Effector memory CD4-positive, alpha-beta T cell (primary cell): ENCODE measurements at regions not wholly inside any gene's neighbourhood (a gene's known extent, or its start where the extent isn't known, plus 50 kb on each side); places are given as distances from the start of the nearest gene placed in this dataset.
"Not testable (repeated sequence)": the region's sequence is repeated elsewhere in the genome, so short reads cannot be mapped to it uniquely, and the experiment has no call there.

Source experiments
- DNase-seq, 3 donors: peaks; one replicate each; pipeline ENCODE4 v3.0.0-alpha.2; 2020
- H3K27ac ChIP-seq: 2 replicates; pipeline ENCODE4 v1.7.0; 2013; ENCODE audit warnings: mild to moderate bottlenecking, low read length, moderate library complexity; ENCODE audit not compliant: insufficient read depth, poor library complexity, severe bottlenecking
- H3K27me3 ChIP-seq: replicated peaks from 2 replicates; pipeline ENCODE4 v1.7.0; 2013; ENCODE audit warnings: mild to moderate bottlenecking, low read length; ENCODE audit not compliant: insufficient read depth, control insufficient read depth, poor library complexity, severe bottlenecking
- H3K36me3 ChIP-seq: 2 replicates; pipeline ENCODE4 v1.7.0; 2013; ENCODE audit warnings: mild to moderate bottlenecking, low read length, moderate library complexity; ENCODE audit not compliant: control insufficient read depth, insufficient read depth
- H3K4me1 ChIP-seq: 2 replicates; pipeline ENCODE4 v1.7.0; 2013; ENCODE audit warnings: low read length, mild to moderate bottlenecking; ENCODE audit not compliant: control insufficient read depth, insufficient read depth, poor library complexity, severe bottlenecking
- H3K4me3 ChIP-seq: 2 replicates; pipeline ENCODE4 v1.7.0; 2013; ENCODE audit warnings: low read length, low read depth, mild to moderate bottlenecking; ENCODE audit not compliant: insufficient read depth, poor library complexity, severe bottlenecking
- H3K9me3 ChIP-seq: 2 replicates; pipeline ENCODE4 v1.7.0; 2013; ENCODE audit warnings: mild to moderate bottlenecking, low read length, moderate library complexity; ENCODE audit not compliant: control insufficient read depth

DNA sequence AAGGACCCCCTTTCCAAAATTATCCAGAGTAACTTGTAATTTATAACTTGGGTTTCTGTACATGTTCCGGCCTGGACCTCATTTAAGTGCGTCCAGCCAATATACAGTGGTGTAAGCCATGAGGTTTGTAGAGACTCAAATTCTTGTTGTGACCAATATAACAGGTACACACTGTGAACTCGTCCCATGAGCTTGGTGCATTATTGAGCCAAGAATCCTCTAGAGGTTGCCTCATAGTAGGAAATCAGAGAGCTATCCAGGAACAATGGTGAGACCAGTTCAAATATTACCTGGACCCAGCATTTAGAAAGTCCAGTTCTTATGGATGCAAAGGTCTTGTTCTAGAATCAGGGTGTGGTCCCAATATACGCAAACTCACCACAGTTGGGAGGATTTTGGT, 138.2 kb downstream of the NPIPB5 start:
- H3K4me1 ChIP-seq, result no peaks in the 10 kb centered on the region
- H3K36me3 ChIP-seq, result no peaks in the 10 kb centered on the region

DNA sequence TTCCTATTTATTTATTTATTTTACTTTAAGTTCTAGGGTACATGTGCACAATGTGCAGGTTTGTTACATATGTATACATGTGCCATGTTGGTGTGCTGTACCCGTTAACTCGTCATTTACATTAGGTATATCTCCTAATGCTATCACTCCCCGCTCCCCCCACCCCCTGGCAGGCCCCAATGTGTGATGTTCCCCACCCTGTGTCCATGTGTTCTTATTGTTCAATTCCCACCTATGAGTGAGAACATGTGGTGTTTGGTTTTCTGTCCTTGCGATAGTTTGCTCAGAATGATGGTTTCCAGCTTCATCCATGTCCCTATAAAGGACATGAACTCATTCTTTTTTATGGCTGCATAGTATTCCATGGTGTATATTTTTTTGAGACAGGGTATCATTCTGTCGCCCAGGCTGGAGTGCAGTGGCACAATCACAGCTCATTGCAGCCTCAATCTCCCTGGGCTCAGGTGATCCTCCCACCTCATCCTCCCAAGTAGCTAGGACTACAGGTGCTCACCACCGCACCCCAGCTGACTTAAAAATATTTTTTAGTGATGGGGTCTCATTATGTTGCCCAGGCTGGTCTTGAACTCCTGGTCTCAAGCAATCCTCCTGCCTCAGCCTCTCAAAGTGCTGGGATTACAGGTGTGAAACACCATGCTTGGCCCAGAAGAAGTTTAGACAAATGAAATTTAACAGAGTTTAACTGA, 140.6 kb downstream of the NPIPB5 start:
- H3K36me3 ChIP-seq, H3K27me3 ChIP-seq, DNase-seq, H3K9me3 ChIP-seq, H3K4me1 ChIP-seq, H3K27ac ChIP-seq, H3K4me3 ChIP-seq: not testable (repeated sequence)

More for the DNA sequence above, 138.2 kb downstream of the NPIPB5 start:
- no peak overlapping the region for H3K27ac ChIP-seq
- DNase-seq, result no peak
- no peaks in the 10 kb centered on the region for H3K9me3 ChIP-seq
- H3K4me3 ChIP-seq, result no peak overlapping the region
- H3K27me3 ChIP-seq, result peaks cover 4% of the 10 kb centered on the region

DNA sequence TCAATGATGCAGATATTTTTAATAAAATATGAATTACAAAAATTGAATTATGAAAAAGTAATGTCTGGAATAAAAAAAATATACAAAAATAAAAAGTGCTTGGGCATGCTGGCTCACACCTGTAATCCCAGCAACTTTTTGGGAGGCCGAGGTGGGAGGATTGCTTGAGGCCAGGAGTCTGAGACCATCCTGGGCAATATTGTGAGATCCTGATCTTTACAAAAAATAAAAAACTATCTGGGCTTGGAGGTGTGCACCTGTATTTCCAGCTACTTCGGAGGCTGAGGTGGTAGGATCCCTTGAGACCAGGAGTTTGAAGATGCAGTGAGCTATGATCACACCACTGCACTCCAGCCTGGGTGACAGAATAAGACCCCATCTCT, 141.8 kb downstream of the NPIPB5 start:
- no peak for DNase-seq
- H3K27me3 ChIP-seq, result no peaks in the 10 kb centered on the region
- H3K9me3 ChIP-seq, result no peaks in the 10 kb centered on the region
- no peaks in the 10 kb centered on the region for H3K4me1 ChIP-seq
- no peak overlapping the region for H3K4me3 ChIP-seq
- no peaks in the 10 kb centered on the region for H3K36me3 ChIP-seq
- no peak overlapping the region for H3K27ac ChIP-seq

DNA sequence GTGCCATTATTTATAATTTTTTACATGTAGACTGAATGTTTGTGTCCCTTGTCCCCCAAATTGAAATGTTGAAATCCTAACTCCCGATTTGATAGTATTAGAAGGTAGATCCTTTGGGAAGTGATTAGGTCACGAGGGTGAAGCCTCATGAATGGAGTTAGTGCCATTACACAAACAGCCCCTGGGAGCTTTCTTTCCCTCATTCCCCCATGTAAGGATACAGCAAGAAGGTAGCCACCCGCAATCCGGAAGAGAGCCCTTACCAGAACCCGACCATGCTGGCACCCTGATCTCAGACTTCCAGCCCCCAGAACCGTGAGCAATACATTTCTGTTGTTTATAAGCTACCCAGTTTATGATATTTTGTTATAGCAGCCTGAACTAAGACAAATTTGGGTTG, 143.2 kb downstream of the NPIPB5 start:
- no peaks in the 10 kb centered on the region for H3K4me1 ChIP-seq
- H3K36me3 ChIP-seq, result no peaks in the 10 kb centered on the region
- H3K9me3 ChIP-seq, result no peaks in the 10 kb centered on the region
- no peak overlapping the region for H3K27ac ChIP-seq
- H3K4me3 ChIP-seq, result no peak overlapping the region
- H3K27me3 ChIP-seq, result no peaks in the 10 kb centered on the region
- DNase-seq, result no peak

DNA sequence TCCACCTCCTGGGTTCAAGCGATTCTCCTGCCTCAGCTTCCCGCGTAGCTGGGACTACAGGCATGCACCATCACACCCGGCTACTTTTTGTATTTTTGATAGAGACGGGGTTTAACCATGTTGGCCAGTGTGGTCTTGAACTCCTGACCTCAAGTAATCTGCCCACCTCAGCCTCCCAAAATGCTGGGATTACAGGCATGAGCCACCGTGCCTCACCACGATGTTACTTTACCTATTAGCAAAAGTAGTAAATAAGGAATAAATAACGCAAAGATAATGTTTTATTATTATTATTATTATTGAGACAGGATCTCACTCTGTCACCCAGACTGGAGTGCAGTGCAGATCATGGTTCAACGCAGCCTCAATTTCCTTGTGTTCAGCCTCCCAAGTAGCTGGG, 145.9 kb downstream of the NPIPB5 start:
- H3K4me1 ChIP-seq, DNase-seq, H3K27ac ChIP-seq, H3K9me3 ChIP-seq, H3K36me3 ChIP-seq, H3K27me3 ChIP-seq, H3K4me3 ChIP-seq: not testable (repeated sequence)

DNA sequence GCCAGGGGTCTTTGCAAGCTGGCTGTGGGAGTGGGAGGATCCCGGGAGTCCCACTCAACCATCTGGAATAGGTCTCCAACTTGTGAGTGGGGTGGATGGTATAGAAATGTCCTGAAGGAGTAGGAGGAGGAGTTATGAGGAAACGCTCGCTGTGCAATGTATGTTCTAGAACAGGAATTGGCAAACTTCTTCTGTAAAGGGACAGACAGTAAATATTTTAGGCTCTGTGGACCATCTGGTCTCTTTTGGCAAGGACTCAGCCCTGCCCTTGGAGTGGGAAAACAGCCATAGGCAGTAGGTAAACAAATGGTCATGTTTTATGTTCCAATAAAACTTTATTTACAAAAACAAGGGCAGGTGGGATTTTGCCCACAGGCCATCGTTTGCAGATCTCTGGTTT, 149.2 kb downstream of the NPIPB5 start:
- no peaks in the 10 kb centered on the region for H3K4me1 ChIP-seq
- H3K36me3 ChIP-seq, result no peaks in the 10 kb centered on the region
- DNase-seq, result no peak
- no peak overlapping the region for H3K27ac ChIP-seq
- H3K9me3 ChIP-seq, result no peaks in the 10 kb centered on the region
- H3K4me3 ChIP-seq, result no peak overlapping the region
- H3K27me3 ChIP-seq, result no peaks in the 10 kb centered on the region

DNA sequence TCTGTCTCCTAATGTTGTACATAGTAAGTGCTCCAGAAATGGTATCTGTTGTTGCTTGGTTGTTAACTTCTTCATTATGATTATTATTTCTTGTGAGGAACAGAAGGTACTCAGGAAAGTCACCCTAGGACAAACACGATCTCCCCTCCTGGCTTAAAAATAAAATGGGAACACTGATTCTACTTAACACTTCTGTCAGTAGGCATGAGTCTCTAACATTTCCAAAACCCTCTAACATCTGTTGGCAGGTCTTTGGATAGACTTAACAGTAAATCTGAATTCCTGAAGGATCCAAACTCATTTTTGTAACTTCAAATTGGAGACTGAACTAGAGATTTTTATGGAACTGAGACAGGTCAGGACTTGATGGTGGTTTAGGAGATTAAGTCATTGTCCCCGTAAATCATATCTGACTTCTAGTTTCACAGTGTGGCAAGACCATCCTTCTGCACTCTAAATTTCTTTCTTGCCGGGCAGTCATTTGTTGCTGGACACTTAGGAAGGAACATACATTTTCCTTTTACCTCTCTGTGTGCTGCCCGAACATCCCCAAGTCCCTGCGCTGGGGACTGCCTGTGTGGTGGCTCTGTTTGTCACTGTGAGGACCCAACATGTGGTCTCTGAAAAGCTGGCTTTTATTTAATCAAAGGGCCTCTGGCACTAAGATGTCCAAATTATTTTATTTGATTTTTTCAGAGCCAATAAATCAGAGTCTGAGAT, 149.9 kb downstream of the NPIPB5 start:
- H3K36me3 ChIP-seq, result no peaks in the 10 kb centered on the region
- no peaks in the 10 kb centered on the region for H3K4me1 ChIP-seq
- no peak overlapping the region for H3K27ac ChIP-seq
- peaks cover 3% of the 10 kb centered on the region for H3K27me3 ChIP-seq
- H3K4me3 ChIP-seq, result no peak overlapping the region
- no peak for DNase-seq
- H3K9me3 ChIP-seq, result no peaks in the 10 kb centered on the region

DNA sequence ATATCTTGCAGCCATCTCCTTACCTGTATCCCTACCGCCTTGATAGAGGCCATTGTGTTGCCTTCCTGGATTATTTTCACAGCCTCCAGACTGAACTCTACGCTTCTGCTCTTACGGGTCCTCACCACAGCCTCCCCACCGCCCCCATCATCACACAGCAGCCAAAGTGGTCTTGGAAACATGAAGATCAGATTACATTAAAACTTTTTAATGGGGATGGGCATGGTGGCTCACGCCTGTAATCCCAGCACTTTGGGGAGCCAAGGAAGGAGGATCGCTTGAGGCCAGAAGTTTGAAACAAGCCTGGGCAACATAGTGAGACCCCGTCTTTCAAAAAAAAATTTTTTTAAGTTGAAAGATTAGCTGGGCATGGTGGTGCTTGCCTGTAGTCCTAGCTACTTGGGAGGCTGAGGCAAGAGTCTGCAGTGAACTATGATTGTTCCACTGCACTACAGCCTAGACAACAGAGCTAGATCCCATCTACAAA, 150.5 kb downstream of the NPIPB5 start:
- Histone ChIP-seq H3K9me3 (no peaks in the 10 kb centered on the region), H3K4me3 (no peak overlapping the region), H3K27ac (no peak overlapping the region), H3K4me1 (no peaks in the 10 kb centered on the region), H3K36me3 (no peaks in the 10 kb centered on the region), H3K27me3 (peaks cover 3% of the 10 kb centered on the region)
- DNase-seq, result no peak

DNA sequence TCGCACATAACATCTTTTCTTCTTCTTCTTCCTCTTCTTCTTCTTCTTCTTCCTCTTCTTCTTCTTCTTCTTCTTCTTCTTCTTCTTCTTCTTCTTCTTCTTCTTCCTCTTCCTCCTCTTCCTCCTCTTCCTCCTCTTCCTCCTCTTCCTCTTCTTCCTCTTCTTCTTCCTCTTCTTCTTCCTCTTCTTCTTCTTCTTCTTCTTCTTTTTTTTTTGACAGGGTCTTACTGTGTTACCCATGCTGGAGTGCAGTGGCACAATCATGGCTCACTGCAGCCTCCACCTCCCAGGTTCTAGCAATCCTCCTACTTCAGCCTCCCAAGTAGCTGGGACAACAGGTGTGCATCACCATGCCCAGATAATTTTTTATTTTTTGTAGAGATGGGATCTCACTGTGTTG, 151.0 kb upstream of the HS3ST2 start:
- not testable (repeated sequence) for H3K36me3 ChIP-seq, H3K4me1 ChIP-seq, H3K9me3 ChIP-seq, H3K4me3 ChIP-seq, DNase-seq, H3K27me3 ChIP-seq, H3K27ac ChIP-seq

DNA sequence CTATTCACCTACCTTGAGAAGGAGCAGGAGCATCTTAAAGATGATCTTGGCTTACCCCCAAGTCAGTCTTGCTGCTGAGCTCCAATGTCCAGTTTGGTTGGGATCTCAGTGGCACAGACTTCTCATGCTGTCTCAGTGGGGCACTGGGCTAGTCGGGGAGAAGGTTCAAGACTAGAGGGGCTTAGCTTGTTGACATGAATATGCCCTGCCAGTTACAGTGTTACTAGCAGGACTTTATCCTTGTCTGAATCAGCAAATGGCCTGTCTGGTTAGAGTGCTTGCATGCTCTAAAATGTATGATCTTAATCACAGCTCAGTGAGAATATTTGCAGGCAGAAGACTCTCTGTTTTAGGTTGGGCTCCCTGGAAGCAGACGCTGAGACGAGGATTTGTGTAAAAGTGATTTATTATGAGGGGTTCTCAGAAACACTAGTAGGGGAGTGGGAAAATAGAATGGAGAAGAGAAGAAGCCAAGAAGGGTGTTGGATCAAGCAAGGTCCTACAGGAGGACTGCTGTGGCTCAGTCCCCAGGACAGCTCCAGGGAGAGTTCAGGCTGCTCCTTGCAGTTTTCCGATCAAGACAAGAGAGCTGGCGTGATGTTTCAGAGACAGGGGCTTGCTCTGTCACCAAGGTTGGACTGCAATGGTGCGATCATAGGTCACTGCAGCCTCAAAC, 150.4 kb upstream of the HS3ST2 start:
- H3K4me3 ChIP-seq, result no peak overlapping the region
- H3K9me3 ChIP-seq, result no peaks in the 10 kb centered on the region

More for the DNA sequence above, 150.4 kb upstream of the HS3ST2 start:
- Histone ChIP-seq H3K4me1 (no peaks in the 10 kb centered on the region), H3K36me3 (no peaks in the 10 kb centered on the region), H3K27me3 (peaks cover 3% of the 10 kb centered on the region), H3K27ac (no peak overlapping the region)
- no peak for DNase-seq
